ENCODE measurements at regions not wholly inside any gene's neighbourhood (a gene's known extent, or its start where the extent isn't known, plus 50 kb on each side); places are given as distances from the start of the nearest gene placed in this dataset.

DNA sequence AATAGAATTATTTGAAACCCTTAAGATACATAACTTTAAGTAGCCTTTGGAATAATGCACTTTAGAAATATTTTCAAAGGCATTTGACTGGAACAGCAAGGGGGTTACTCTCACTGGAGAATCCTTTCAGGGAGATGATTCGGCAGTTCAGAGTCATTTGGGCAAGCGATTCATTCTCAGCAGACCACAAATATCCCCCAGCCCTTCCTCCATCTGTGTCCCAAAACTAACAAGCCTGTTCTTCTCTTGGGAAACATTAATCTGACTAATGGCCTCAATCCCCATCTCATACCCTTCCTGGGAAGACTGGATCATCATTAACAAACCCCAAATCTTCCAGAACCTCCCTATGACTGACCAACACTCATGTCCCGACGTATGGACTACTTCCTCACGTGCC lies 65.8 kb upstream of the S1PR3 start:
- WGBS (ENCODE audit: insufficient coverage), result 94% methylated on average over 5 of the region's 5 CpGs
- Mint-ChIP-seq H3K27ac (peak overlapping the region; percentile 39), H3K9me3 (ENCODE audit: insufficient read depth) (peaks cover under 1% of the 10 kb centered on the region), H3K4me3 (no peak overlapping the region), H3K27me3 (peaks cover 5% of the 10 kb centered on the region), H3K4me1 (peaks cover 60% of the 10 kb centered on the region)
- no peak overlapping the region for H3K27ac ChIP-seq (ENCODE audit: low read length in 2 of 2)
- no peak for ATAC-seq (ENCODE audit: low read depth)
- H3K4me3 ChIP-seq (ENCODE audit: control extremely low read depth in 1 of 5, extremely low read depth in 1 of 5, insufficient read depth in 1 of 5, low read depth in 2 of 5, low read length in 4 of 5), result no peak overlapping the region
- peaks cover 40 to 48% of the 10 kb centered on the region in 2 donors for H3K4me1 ChIP-seq (ENCODE audit: control insufficient read depth in 2 of 2, insufficient read depth in 2 of 2, low read length in 2 of 2)
- no peaks in the 10 kb centered on the region for H3K36me3 ChIP-seq (replicated peaks in 1 of 2; ENCODE audit: control extremely low read depth in 1 of 2, control insufficient read depth in 1 of 2, extremely low read depth in 1 of 2, insufficient read depth in 2 of 2, low read length in 1 of 2)
- H3K9me3 ChIP-seq (ENCODE audit: control extremely low read depth in 1 of 3, control insufficient read depth in 2 of 3, insufficient read depth in 1 of 3, low read length in 2 of 3), result peaks cover 0 to 5% (median 0%) of the 10 kb centered on the region in 3 donors
- ChIA-PET CTCF (no interaction called here), POLR2A (no interaction called here)
- DNase-seq, result no peak
- no peak overlapping the region for H2AFZ ChIP-seq (ENCODE audit: insufficient read depth, low read depth, low read length, poor library complexity, severe bottlenecking)
- intact Hi-C loops (cut with micrococcal nuclease), result no loop called here
- no peaks in the 10 kb centered on the region for H3K79me2 ChIP-seq (ENCODE audit: control insufficient read depth, insufficient read depth, low read length)
- no peaks in the 10 kb centered on the region for H4K20me1 ChIP-seq (ENCODE audit: control insufficient read depth, insufficient read depth, low read length, poor library complexity, severe bottlenecking)
- no peak overlapping the region for H3K9ac ChIP-seq (ENCODE audit: low read length)
- H3K4me2 ChIP-seq (replicated peaks; ENCODE audit: low read depth, low read length, poor library complexity, severe bottlenecking), result no peak overlapping the region
- TF ChIP-seq, protein P1, sequence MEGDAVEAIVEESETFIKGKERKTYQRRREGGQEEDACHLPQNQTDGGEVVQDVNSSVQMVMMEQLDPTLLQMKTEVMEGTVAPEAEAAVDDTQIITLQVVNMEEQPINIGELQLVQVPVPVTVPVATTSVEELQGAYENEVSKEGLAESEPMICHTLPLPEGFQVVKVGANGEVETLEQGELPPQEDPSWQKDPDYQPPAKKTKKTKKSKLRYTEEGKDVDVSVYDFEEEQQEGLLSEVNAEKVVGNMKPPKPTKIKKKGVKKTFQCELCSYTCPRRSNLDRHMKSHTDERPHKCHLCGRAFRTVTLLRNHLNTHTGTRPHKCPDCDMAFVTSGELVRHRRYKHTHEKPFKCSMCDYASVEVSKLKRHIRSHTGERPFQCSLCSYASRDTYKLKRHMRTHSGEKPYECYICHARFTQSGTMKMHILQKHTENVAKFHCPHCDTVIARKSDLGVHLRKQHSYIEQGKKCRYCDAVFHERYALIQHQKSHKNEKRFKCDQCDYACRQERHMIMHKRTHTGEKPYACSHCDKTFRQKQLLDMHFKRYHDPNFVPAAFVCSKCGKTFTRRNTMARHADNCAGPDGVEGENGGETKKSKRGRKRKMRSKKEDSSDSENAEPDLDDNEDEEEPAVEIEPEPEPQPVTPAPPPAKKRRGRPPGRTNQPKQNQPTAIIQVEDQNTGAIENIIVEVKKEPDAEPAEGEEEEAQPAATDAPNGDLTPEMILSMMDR (IDR thresholded peaks at IDR 0.05), result no peak
- TF ChIP-seq EZH2 (IDR thresholded peaks at IDR 0.05; ENCODE audit: borderline replicate concordance, insufficient read depth, low read depth, low read length, poor library complexity, severe bottlenecking), result no peak
- H3K27me3 ChIP-seq (replicated peaks in 1 of 4; ENCODE audit: control extremely low read depth in 1 of 4, control insufficient read depth in 3 of 4, insufficient read depth in 4 of 4, low read length in 3 of 4), result no peaks in the 10 kb centered on the region

DNA sequence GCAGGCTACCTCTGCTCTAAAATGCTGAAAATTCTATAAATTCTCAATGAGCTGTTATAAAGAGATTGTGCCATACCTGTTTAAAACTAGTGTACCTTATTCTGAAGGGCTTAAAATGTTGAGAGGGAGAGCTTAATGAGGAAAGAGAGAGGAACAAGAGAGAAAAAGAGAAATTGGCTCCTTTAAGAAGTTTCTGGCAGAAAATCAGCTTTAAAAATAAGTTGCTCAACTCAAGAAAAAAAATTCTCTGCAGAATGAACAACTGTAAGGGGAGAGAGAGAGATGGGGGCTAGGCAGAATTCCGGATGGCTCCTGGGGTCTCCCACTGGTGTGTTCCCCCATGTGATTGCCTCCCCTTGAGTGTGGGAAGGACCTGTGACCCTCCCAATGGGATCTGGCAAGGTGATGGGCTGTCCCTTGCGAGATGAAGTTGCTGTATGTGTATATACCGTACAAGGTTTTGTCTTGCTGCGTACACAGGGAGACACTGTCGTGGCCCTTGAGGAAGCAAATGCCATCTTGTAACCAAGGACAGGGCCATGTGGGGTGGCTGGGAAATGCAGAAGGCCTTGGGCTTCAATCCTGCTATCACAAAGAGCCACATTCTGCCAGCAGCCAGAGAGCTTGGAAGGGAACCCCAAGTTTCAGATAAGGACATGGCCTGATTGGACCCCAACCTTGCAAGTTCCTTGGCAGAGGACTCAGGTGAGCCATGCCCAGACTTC lies 64.3 kb upstream of the S1PR3 start:
- Mint-ChIP-seq H3K9me3 (ENCODE audit: insufficient read depth) (peaks cover 4% of the 10 kb centered on the region), H3K27me3 (peaks cover 7% of the 10 kb centered on the region), H3K4me1 (peaks cover 49% of the 10 kb centered on the region), H3K27ac (no peak overlapping the region), H3K4me3 (peak overlapping the region; percentile 44)
- Histone ChIP-seq H3K4me2 (replicated peaks; ENCODE audit: low read depth, low read length, poor library complexity, severe bottlenecking) (peak overlapping the region; percentile 62), H3K4me3 (ENCODE audit: control extremely low read depth in 1 of 5, extremely low read depth in 1 of 5, insufficient read depth in 1 of 5, low read depth in 2 of 5, low read length in 4 of 5) (peak overlapping the region in 1 of 5 experiments; percentile 38), H3K79me2 (ENCODE audit: control insufficient read depth, insufficient read depth, low read length) (no peaks in the 10 kb centered on the region), H3K36me3 (replicated peaks in 1 of 2; ENCODE audit: control extremely low read depth in 1 of 2, control insufficient read depth in 1 of 2, extremely low read depth in 1 of 2, insufficient read depth in 2 of 2, low read length in 1 of 2) (no peaks in the 10 kb centered on the region), H3K4me1 (ENCODE audit: control insufficient read depth in 2 of 2, insufficient read depth in 2 of 2, low read length in 2 of 2) (peaks cover 26 to 35% of the 10 kb centered on the region in 2 donors), H3K9ac (ENCODE audit: low read length) (peak overlapping the region; percentile 23), H3K9me3 (ENCODE audit: control extremely low read depth in 1 of 3, control insufficient read depth in 2 of 3, insufficient read depth in 1 of 3, low read length in 2 of 3) (peaks cover 0 to 9% (median 0%) of the 10 kb centered on the region in 3 donors), H3K27me3 (replicated peaks in 1 of 4; ENCODE audit: control extremely low read depth in 1 of 4, control insufficient read depth in 3 of 4, insufficient read depth in 4 of 4, low read length in 3 of 4) (no peaks in the 10 kb centered on the region), H2AFZ (ENCODE audit: insufficient read depth, low read depth, low read length, poor library complexity, severe bottlenecking) (no peak overlapping the region), H3K27ac (ENCODE audit: low read length in 2 of 2) (peak overlapping the region; percentile 7 to 46), H4K20me1 (ENCODE audit: control insufficient read depth, insufficient read depth, low read length, poor library complexity, severe bottlenecking) (no peaks in the 10 kb centered on the region)
- DNase-seq (no peak), ATAC-seq (ENCODE audit: low read depth) (no peak)
- TF ChIP-seq, protein P1 (IDR thresholded peaks at IDR 0.05), result no peak
- TF ChIP-seq EZH2 (IDR thresholded peaks at IDR 0.05; ENCODE audit: borderline replicate concordance, insufficient read depth, low read depth, low read length, poor library complexity, severe bottlenecking), result no peak
- ChIA-PET CTCF (no interaction called here), POLR2A (no interaction called here)
- intact Hi-C loops (cut with micrococcal nuclease), result no loop called here
- 90% methylated on average over 5 of the region's 5 CpGs for WGBS (ENCODE audit: insufficient coverage)

Data from B cell (primary cell).